ENCODE measurements at regions not wholly inside any gene's neighbourhood (a gene's known extent, or its start where the extent isn't known, plus 50 kb on each side); places are given as distances from the start of the nearest gene placed in this dataset.

- Histone ChIP-seq H3K27ac (no peak overlapping the region), H3K4me1 (replicated peaks in 1 of 2) (no peaks in the 10 kb centered on the region), H3K4me3 (no peak overlapping the region)
- ATAC-seq (replicated peaks in 6 of 8), result no peak
- WGBS, 10 experiments, result 13 to 100% (median 67%) methylated on average over 1 of the region's 1 CpG; no CpG with 5 or more reads in 5 of the 10 experiments
- in situ Hi-C loops (cut with MboI; ENCODE audit: low pct_unique_long_range_greater_than_20kb in 2 of 9, low sequenced_read_pairs in 9 of 9, unreplicated experiment in 9 of 9), result no loop called here
Observed at GRCh38 chrX:126886997-126887396, 67.5 kb downstream of the PRR32 start.

DNA sequence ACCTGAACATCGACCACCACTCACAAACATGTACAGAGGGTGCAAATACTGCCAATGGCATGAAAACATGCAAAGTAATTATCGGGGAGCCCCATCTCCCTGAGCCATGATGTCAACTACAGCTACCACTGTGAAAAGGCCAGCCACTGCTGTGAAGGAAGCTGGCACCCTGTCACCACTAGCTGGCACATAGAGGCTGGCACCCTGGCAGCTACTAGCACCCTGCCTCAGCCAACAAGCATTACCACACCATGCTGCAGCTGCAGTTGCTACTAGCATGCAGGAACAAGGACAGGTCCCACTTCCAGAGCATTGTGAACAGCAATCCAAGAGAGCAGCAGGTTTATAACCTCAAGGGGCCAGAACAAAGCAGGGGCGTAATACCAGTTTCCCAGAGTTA, 81.4 kb downstream of the PRR32 start:
- no peak for ATAC-seq (replicated peaks in 6 of 8)
- no peak overlapping the region for H3K27ac ChIP-seq
- no peak overlapping the region for H3K4me3 ChIP-seq
- H3K4me1 ChIP-seq (replicated peaks in 1 of 2), result no peaks in the 10 kb centered on the region
- in situ Hi-C loops (cut with MboI; ENCODE audit: low pct_unique_long_range_greater_than_20kb in 2 of 9, low sequenced_read_pairs in 9 of 9, unreplicated experiment in 9 of 9), result no loop called here
- 0 to 46% (median 10%) methylated on average over 1 to 3 of the region's 3 CpGs; no CpG with 5 or more reads in 6 of the 10 experiments for WGBS, 10 experiments

GRCh38 chrX:126929071-126929470, 109.5 kb downstream of the PRR32 start:
- WGBS, 10 experiments, result 40 to 60% methylated on average over 1 of the region's 1 CpG; no CpG with 5 or more reads in 8 of the 10 experiments
- no peaks in the 10 kb centered on the region for H3K4me1 ChIP-seq (replicated peaks in 1 of 2)
- no peak overlapping the region for H3K27ac ChIP-seq
- ATAC-seq (replicated peaks in 6 of 8), result no peak
- no peak overlapping the region for H3K4me3 ChIP-seq
- in situ Hi-C loops (cut with MboI; ENCODE audit: low pct_unique_long_range_greater_than_20kb in 2 of 9, low sequenced_read_pairs in 9 of 9, unreplicated experiment in 9 of 9), result no loop called here

DNA sequence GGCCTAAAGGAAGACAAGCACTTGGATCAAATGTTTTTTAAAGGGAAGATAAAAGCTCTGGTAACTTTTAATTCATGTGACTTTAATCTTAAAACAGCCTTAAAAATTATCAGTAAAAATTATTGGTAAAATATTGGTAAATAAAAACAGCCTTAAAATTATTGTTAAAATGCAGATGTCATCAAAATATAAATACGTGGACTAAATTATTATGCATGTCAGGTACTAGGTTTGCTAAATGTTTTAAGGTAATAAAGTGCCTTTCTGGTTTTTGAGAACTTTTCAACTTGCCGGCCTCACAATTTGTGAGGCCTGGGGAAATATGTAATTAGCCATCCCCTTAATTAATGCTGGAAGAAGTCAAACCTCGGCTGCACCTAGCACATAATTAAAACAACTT, 147.7 kb downstream of the PRR32 start:
- Histone ChIP-seq H3K4me3 (no peak overlapping the region), H3K27ac (no peak overlapping the region), H3K4me1 (replicated peaks in 1 of 2) (no peaks in the 10 kb centered on the region)
- ATAC-seq (replicated peaks in 6 of 8), result no peak
- WGBS, 10 experiments, result 0 to 90% (median 57%) methylated on average over 2 to 3 of the region's 3 CpGs; no CpG with 5 or more reads in 3 of the 10 experiments
- in situ Hi-C loops (cut with MboI; ENCODE audit: low pct_unique_long_range_greater_than_20kb in 2 of 9, low sequenced_read_pairs in 9 of 9, unreplicated experiment in 9 of 9), result no loop called here

DNA sequence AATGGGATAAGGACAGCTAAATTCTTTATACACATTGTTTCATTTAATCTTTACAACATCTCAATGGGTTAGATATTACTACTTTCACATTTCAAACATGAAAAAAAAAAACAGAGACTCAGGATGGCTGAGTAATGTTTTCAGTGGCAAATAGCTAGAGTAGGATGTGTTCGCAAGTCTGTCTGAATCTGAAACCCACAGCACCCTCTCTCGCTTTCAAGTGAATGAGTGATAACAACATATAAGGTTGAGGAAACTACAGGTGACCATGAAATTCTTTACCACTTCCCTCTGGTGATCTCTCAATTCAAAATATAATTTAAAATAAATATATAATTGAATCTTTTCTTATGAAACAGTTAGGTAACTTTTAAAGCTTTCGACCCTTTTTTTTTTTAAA, 162.6 kb downstream of the PRR32 start:
- in situ Hi-C loops (cut with MboI; ENCODE audit: low pct_unique_long_range_greater_than_20kb in 2 of 9, low sequenced_read_pairs in 9 of 9, unreplicated experiment in 9 of 9), result no loop called here
- Histone ChIP-seq H3K27ac (no peak overlapping the region), H3K4me3 (no peak overlapping the region), H3K4me1 (replicated peaks in 1 of 2) (no peaks in the 10 kb centered on the region)
- 0 to 100% (median 42%) methylated on average over 1 to 3 of the region's 3 CpGs; no CpG with 5 or more reads in 4 of the 10 experiments for WGBS, 10 experiments
- no peak for ATAC-seq (replicated peaks in 6 of 8)

DNA sequence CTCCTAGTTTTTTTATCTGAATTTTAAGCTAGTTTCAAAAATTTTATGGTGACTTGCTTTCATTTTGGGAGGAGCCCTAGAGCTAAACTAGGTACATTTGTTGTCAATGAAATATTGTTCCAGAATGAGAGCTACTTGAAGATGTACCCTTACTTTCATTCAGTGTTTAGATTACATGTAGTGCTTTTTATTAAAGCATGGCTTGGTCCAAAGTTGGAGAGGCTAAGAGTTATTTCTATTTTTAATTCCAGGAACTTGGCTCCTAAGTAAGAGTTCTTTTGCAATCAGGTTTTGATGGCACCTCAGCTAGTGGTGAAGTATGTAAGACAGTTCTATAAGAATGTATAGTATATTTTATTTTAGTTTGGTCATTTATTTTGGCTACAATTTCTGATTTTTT, 165.5 kb downstream of the PRR32 start:
- Histone ChIP-seq H3K27ac (no peak overlapping the region), H3K4me1 (replicated peaks in 1 of 2) (no peaks in the 10 kb centered on the region), H3K4me3 (no peak overlapping the region)
- no peak for ATAC-seq (replicated peaks in 6 of 8)
- in situ Hi-C loops (cut with MboI; ENCODE audit: low pct_unique_long_range_greater_than_20kb in 2 of 9, low sequenced_read_pairs in 9 of 9, unreplicated experiment in 9 of 9), result no loop called here

DNA sequence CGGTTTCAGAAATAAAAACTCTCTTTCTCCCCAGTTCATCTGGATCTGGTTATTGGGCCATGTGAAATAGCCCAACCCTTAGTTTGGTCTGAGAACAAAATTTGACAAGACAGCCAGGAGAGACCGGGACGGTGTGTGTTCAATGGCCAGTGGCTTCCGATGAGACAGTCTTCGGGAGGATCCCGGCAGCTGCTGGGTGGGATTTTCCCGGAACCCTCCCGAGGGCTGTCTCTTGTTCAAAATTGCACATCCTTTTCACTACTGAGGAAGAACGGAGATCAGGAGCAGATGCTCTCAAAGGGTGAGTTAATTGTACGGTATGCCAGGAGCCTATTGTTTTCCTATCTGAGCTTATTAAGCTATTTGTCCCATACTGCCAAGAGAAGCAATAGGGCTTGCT, 166.5 kb downstream of the PRR32 start:
- Histone ChIP-seq H3K4me1 (replicated peaks in 1 of 2) (no peaks in the 10 kb centered on the region), H3K4me3 (no peak overlapping the region), H3K27ac (no peak overlapping the region)
- ATAC-seq (replicated peaks in 6 of 8), result no peak
- in situ Hi-C loops (cut with MboI; ENCODE audit: low pct_unique_long_range_greater_than_20kb in 2 of 9, low sequenced_read_pairs in 9 of 9, unreplicated experiment in 9 of 9), result no loop called here
- 44 to 83% methylated on average over 2 to 5 of the region's 10 CpGs; no CpG with 5 or more reads in 8 of the 10 experiments for WGBS, 10 experiments

- in situ Hi-C loops (cut with MboI; ENCODE audit: low pct_unique_long_range_greater_than_20kb in 2 of 9, low sequenced_read_pairs in 9 of 9, unreplicated experiment in 9 of 9), result no loop called here
- Histone ChIP-seq H3K4me3 (no peak overlapping the region), H3K27ac (no peak overlapping the region), H3K4me1 (replicated peaks in 1 of 2) (no peaks in the 10 kb centered on the region)
- ATAC-seq (replicated peaks in 6 of 8), result peak in 5 of 8 experiments; percentile 47 to 83 (median 50)
- 0 to 83% (median 20%) methylated on average over 1 to 4 of the region's 4 CpGs; no CpG with 5 or more reads in 5 of the 10 experiments for WGBS, 10 experiments
Observed at GRCh38 chrX:126994032-126994600, 174.6 kb downstream of the PRR32 start.

GRCh38 chrX:127011629-127012028, 192.1 kb downstream of the PRR32 start:
- 0 to 80% (median 23%) methylated on average over 1 to 2 of the region's 2 CpGs; no CpG with 5 or more reads in 4 of the 10 experiments for WGBS, 10 experiments
- Histone ChIP-seq H3K4me1 (replicated peaks in 1 of 2) (no peaks in the 10 kb centered on the region), H3K27ac (no peak overlapping the region), H3K4me3 (no peak overlapping the region)
- in situ Hi-C loops (cut with MboI; ENCODE audit: low pct_unique_long_range_greater_than_20kb in 2 of 9, low sequenced_read_pairs in 9 of 9, unreplicated experiment in 9 of 9), result no loop called here
- ATAC-seq (replicated peaks in 6 of 8), result no peak

DNA sequence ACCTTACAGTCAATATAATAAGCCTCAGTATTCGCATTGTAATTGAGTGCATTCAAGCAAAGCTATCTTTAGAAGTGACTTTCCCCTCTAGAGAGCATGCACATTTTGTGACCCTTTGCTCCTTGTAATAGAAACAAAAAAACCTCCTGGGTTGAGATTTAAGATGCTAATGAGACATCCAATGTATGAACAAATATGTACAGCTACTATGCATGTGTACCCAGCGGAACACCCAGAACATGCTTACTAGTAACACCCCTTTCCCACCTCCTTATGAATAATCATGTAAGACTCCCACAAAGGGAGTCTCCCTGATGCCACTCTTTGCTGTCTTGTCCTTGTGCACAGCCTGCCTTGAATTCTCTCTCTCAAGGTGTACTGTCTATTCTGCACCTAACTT, 205.5 kb downstream of the PRR32 start:
- peaks cover 0 to 3% of the 10 kb centered on the region in 2 donors for H3K4me1 ChIP-seq (replicated peaks in 1 of 2)
- H3K27ac ChIP-seq, result no peak overlapping the region
- WGBS, 10 experiments, result 0 to 100% (median 43%) methylated on average over 1 to 2 of the region's 2 CpGs; no CpG with 5 or more reads in 5 of the 10 experiments
- in situ Hi-C loops (cut with MboI; ENCODE audit: low pct_unique_long_range_greater_than_20kb in 2 of 9, low sequenced_read_pairs in 9 of 9, unreplicated experiment in 9 of 9), result no loop called here
- peak in 5 of 8 experiments; percentile 23 to 95 (median 51) for ATAC-seq (replicated peaks in 6 of 8)
- no peak overlapping the region for H3K4me3 ChIP-seq

GRCh38 chrX:127030016-127030748, 210.7 kb downstream of the PRR32 start:
- in situ Hi-C loops (cut with MboI; ENCODE audit: low pct_unique_long_range_greater_than_20kb in 2 of 9, low sequenced_read_pairs in 9 of 9, unreplicated experiment in 9 of 9), result no loop called here
- WGBS, 10 experiments, result 0 to 83% (median 23%) methylated on average over 1 to 5 of the region's 5 CpGs; no CpG with 5 or more reads in 2 of the 10 experiments
- Histone ChIP-seq H3K4me3 (no peak overlapping the region), H3K27ac (no peak overlapping the region), H3K4me1 (replicated peaks in 1 of 2) (peaks cover 0 to 2% of the 10 kb centered on the region in 2 donors)
- ATAC-seq (replicated peaks in 6 of 8), result peak in 2 of 8 experiments; percentile 33 to 49

DNA sequence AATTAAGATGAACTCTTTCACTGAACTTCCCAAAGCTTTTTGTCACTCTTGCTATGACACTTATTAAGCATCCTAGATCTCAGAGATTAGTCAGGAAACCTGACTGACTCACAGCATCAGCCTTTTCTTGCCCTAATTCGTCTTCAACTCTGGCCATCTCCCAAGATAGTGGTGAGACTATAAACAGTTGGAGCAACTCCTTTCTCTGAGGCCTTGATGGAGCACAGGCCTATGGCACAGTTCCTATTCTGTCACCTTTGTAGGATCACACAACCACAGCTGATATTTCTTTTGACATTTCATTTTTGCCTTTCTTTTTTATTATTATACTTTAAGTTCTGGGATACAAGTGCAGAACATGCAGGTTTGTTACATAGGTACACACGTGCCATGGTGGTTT, 217.6 kb downstream of the PRR32 start:
- Histone ChIP-seq H3K27ac (no peak overlapping the region), H3K4me3 (no peak overlapping the region), H3K4me1 (replicated peaks in 1 of 2) (no peaks in the 10 kb centered on the region)
- no peak for ATAC-seq (replicated peaks in 6 of 8)
- in situ Hi-C loops (cut with MboI; ENCODE audit: low pct_unique_long_range_greater_than_20kb in 2 of 9, low sequenced_read_pairs in 9 of 9, unreplicated experiment in 9 of 9), result no loop called here
- 0 to 48% (median 10%) methylated on average over 1 to 2 of the region's 2 CpGs; no CpG with 5 or more reads in 6 of the 10 experiments for WGBS, 10 experiments

DNA sequence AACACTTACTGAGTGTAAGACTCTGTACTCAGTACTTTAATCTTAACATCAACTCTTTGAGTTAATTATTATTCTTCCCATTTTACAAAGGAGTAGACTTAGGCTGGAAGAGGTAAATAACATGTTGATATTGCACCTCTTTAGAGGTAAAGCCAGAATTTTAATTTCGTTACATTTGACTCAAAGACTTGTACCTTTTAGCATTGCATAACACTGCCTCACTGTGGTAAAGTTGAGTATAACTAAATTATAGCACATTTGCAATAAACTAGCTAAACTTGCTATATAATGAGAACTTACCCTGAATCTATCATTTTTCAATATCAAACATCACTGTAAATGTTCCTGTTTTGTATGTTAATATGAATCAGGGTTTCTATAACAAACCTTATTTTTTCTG, 218.5 kb downstream of the PRR32 start:
- no peak for ATAC-seq (replicated peaks in 6 of 8)
- in situ Hi-C loops (cut with MboI; ENCODE audit: low pct_unique_long_range_greater_than_20kb in 2 of 9, low sequenced_read_pairs in 9 of 9, unreplicated experiment in 9 of 9), result no loop called here
- 0 to 100% (median 70%) methylated on average over 1 of the region's 1 CpG; no CpG with 5 or more reads in 5 of the 10 experiments for WGBS, 10 experiments

More for the DNA sequence above, 218.5 kb downstream of the PRR32 start:
- H3K4me1 ChIP-seq (replicated peaks in 1 of 2), result no peaks in the 10 kb centered on the region
- no peak overlapping the region for H3K27ac ChIP-seq
- no peak overlapping the region for H3K4me3 ChIP-seq
